ENCODE measurements at regions not wholly inside any gene's neighbourhood (a gene's known extent, or its start where the extent isn't known, plus 50 kb on each side); places are given as distances from the start of the nearest gene placed in this dataset.

GRCh38 chr7:156236181-156236889 is 404.2 kb upstream of the RNF32 start:
- no peaks in the 10 kb centered on the region for H3F3A ChIP-seq (ENCODE audit: control insufficient read depth, insufficient read depth)
- no peaks in the 10 kb centered on the region for H3K9me2 ChIP-seq (replicated peaks; ENCODE audit: control insufficient read depth, low read length)
- H3K4me2 ChIP-seq (ENCODE audit: low read length): no peak overlapping the region
- H3K79me2 ChIP-seq (ENCODE audit: control insufficient read depth, low read length): no peaks in the 10 kb centered on the region
- no peaks in the 10 kb centered on the region for H4K20me1 ChIP-seq (ENCODE audit: control insufficient read depth, insufficient read depth, low read depth, low read length)
- no peak overlapping the region for H3K27ac ChIP-seq (ENCODE audit: low read depth, low read length)
- H3K4me1 ChIP-seq (ENCODE audit: control insufficient read depth, low read length): no peaks in the 10 kb centered on the region
- no peaks in the 10 kb centered on the region for H3K27me3 ChIP-seq (ENCODE audit: control insufficient read depth, low read length)
- TF ChIP-seq EZH2phosphoT487 (IDR thresholded peaks at IDR 0.05; ENCODE audit: borderline replicate concordance, low read length) (no peak), CTCF (IDR thresholded peaks at IDR 0.05; ENCODE audit: low read depth, low read length, poor library complexity, severe bottlenecking) (no peak)
- no peak overlapping the region for H3K4me3 ChIP-seq (ENCODE audit: low read length)
- no peaks in the 10 kb centered on the region for H3K36me3 ChIP-seq (ENCODE audit: control insufficient read depth, low read length)
- H3K9me3 ChIP-seq (ENCODE audit: control insufficient read depth, insufficient read depth, low read length): peaks cover 5% of the 10 kb centered on the region; the same call in 1 of the 2 replicates

GRCh38 chr7:156234666-156235494 is 405.7 kb upstream of the RNF32 start:
- no peaks in the 10 kb centered on the region for H3F3A ChIP-seq (ENCODE audit: control insufficient read depth, insufficient read depth)
- no peak overlapping the region for H3K4me3 ChIP-seq (ENCODE audit: low read length)
- H3K9me3 ChIP-seq (ENCODE audit: control insufficient read depth, insufficient read depth, low read length): peaks cover 5% of the 10 kb centered on the region; the same call in 1 of the 2 replicates
- no peak overlapping the region for H3K4me2 ChIP-seq (ENCODE audit: low read length)
- H3K36me3 ChIP-seq (ENCODE audit: control insufficient read depth, low read length): no peaks in the 10 kb centered on the region
- no peaks in the 10 kb centered on the region for H3K79me2 ChIP-seq (ENCODE audit: control insufficient read depth, low read length)
- TF ChIP-seq EZH2phosphoT487 (IDR thresholded peaks at IDR 0.05; ENCODE audit: borderline replicate concordance, low read length) (no peak), CTCF (IDR thresholded peaks at IDR 0.05; ENCODE audit: low read depth, low read length, poor library complexity, severe bottlenecking) (no peak)
- H3K9me2 ChIP-seq (replicated peaks; ENCODE audit: control insufficient read depth, low read length): no peaks in the 10 kb centered on the region
- H4K20me1 ChIP-seq (ENCODE audit: control insufficient read depth, insufficient read depth, low read depth, low read length): no peaks in the 10 kb centered on the region
- H3K27ac ChIP-seq (ENCODE audit: low read depth, low read length): no peak overlapping the region
- H3K4me1 ChIP-seq (ENCODE audit: control insufficient read depth, low read length): no peaks in the 10 kb centered on the region
- H3K27me3 ChIP-seq (ENCODE audit: control insufficient read depth, low read length): no peaks in the 10 kb centered on the region

GRCh38 chr7:156234192-156234591 is 406.4 kb upstream of the RNF32 start:
- TF ChIP-seq EZH2phosphoT487 (IDR thresholded peaks at IDR 0.05; ENCODE audit: borderline replicate concordance, low read length): no peak
- no peaks in the 10 kb centered on the region for H3K79me2 ChIP-seq (ENCODE audit: control insufficient read depth, low read length)
- no peaks in the 10 kb centered on the region for H3K36me3 ChIP-seq (ENCODE audit: control insufficient read depth, low read length)
- no peaks in the 10 kb centered on the region for H4K20me1 ChIP-seq (ENCODE audit: control insufficient read depth, insufficient read depth, low read depth, low read length)
- no peaks in the 10 kb centered on the region for H3K27me3 ChIP-seq (ENCODE audit: control insufficient read depth, low read length)
- no peaks in the 10 kb centered on the region for H3K9me2 ChIP-seq (replicated peaks; ENCODE audit: control insufficient read depth, low read length)
- H3K9me3 ChIP-seq (ENCODE audit: control insufficient read depth, insufficient read depth, low read length): peaks cover 5% of the 10 kb centered on the region; the same call in 1 of the 2 replicates
- H3K4me2 ChIP-seq (ENCODE audit: low read length): no peak overlapping the region
- H3K4me1 ChIP-seq (ENCODE audit: control insufficient read depth, low read length): no peaks in the 10 kb centered on the region
- no peak overlapping the region for H3K27ac ChIP-seq (ENCODE audit: low read depth, low read length)
- H3F3A ChIP-seq (ENCODE audit: control insufficient read depth, insufficient read depth): no peaks in the 10 kb centered on the region
- no peak overlapping the region for H3K4me3 ChIP-seq (ENCODE audit: low read length)

Measured in DOHH2 (cell line).